ENCODE measurements at regions not wholly inside any gene's neighbourhood (a gene's known extent, or its start where the extent isn't known, plus 50 kb on each side); places are given as distances from the start of the nearest gene placed in this dataset.
"Not testable (repeated sequence)": the region's sequence is repeated elsewhere in the genome, so short reads cannot be mapped to it uniquely, and the experiment has no call there.

GRCh38 chr5:84885485-84886258 is 501.0 kb upstream of the EDIL3 start:
- H3K36me3 ChIP-seq (ENCODE audit: control insufficient read depth, insufficient read depth, low read length), result no peaks in the 10 kb centered on the region
- H3K4me3 ChIP-seq (ENCODE audit: low read depth, low read length), result no peak overlapping the region
- no peak for DNase-seq (ENCODE audit: low read depth)
- no peaks in the 10 kb centered on the region for H3K27me3 ChIP-seq (ENCODE audit: control insufficient read depth, insufficient read depth, low read length)
- TF ChIP-seq CTCF (IDR thresholded peaks at IDR 0.05; ENCODE audit: insufficient read depth, low read length, poor library complexity, severe bottlenecking), result no peak

GRCh38 chr5:84881737-84882136 is 497.1 kb upstream of the EDIL3 start:
- Histone ChIP-seq H3K36me3 (ENCODE audit: control insufficient read depth, insufficient read depth, low read length) (no peaks in the 10 kb centered on the region), H3K4me3 (ENCODE audit: low read depth, low read length) (no peak overlapping the region), H3K27me3 (ENCODE audit: control insufficient read depth, insufficient read depth, low read length) (no peaks in the 10 kb centered on the region)
- TF ChIP-seq CTCF (IDR thresholded peaks at IDR 0.05; ENCODE audit: insufficient read depth, low read length, poor library complexity, severe bottlenecking), result no peak
- no peak for DNase-seq (ENCODE audit: low read depth)

GRCh38 chr5:84874196-84874595 is 489.5 kb upstream of the EDIL3 start:
- DNase-seq (ENCODE audit: low read depth), result no peak
- Histone ChIP-seq H3K36me3 (ENCODE audit: control insufficient read depth, insufficient read depth, low read length) (no peaks in the 10 kb centered on the region), H3K27me3 (ENCODE audit: control insufficient read depth, insufficient read depth, low read length) (no peaks in the 10 kb centered on the region), H3K4me3 (ENCODE audit: low read depth, low read length) (no peak overlapping the region)
- no peak for TF ChIP-seq CTCF (IDR thresholded peaks at IDR 0.05; ENCODE audit: insufficient read depth, low read length, poor library complexity, severe bottlenecking)

GRCh38 chr5:84872768-84873167 is 488.1 kb upstream of the EDIL3 start:
- no peak for TF ChIP-seq CTCF (IDR thresholded peaks at IDR 0.05; ENCODE audit: insufficient read depth, low read length, poor library complexity, severe bottlenecking)
- Histone ChIP-seq H3K4me3 (ENCODE audit: low read depth, low read length) (no peak overlapping the region), H3K27me3 (ENCODE audit: control insufficient read depth, insufficient read depth, low read length) (no peaks in the 10 kb centered on the region), H3K36me3 (ENCODE audit: control insufficient read depth, insufficient read depth, low read length) (no peaks in the 10 kb centered on the region)
- DNase-seq (ENCODE audit: low read depth), result no peak

GRCh38 chr5:84870369-84870768 is 485.7 kb upstream of the EDIL3 start:
- H3K36me3 ChIP-seq (ENCODE audit: control insufficient read depth, insufficient read depth, low read length), result no peaks in the 10 kb centered on the region
- no peaks in the 10 kb centered on the region for H3K27me3 ChIP-seq (ENCODE audit: control insufficient read depth, insufficient read depth, low read length)
- no peak for DNase-seq (ENCODE audit: low read depth)
- TF ChIP-seq CTCF (IDR thresholded peaks at IDR 0.05; ENCODE audit: insufficient read depth, low read length, poor library complexity, severe bottlenecking), result no peak
- no peak overlapping the region for H3K4me3 ChIP-seq (ENCODE audit: low read depth, low read length)

GRCh38 chr5:84869675-84870074 is 485.0 kb upstream of the EDIL3 start:
- TF ChIP-seq CTCF (IDR thresholded peaks at IDR 0.05; ENCODE audit: insufficient read depth, low read length, poor library complexity, severe bottlenecking), result no peak
- H3K36me3 ChIP-seq (ENCODE audit: control insufficient read depth, insufficient read depth, low read length), result no peaks in the 10 kb centered on the region
- no peak overlapping the region for H3K4me3 ChIP-seq (ENCODE audit: low read depth, low read length)
- H3K27me3 ChIP-seq (ENCODE audit: control insufficient read depth, insufficient read depth, low read length), result no peaks in the 10 kb centered on the region
- no peak for DNase-seq (ENCODE audit: low read depth)

- not testable (repeated sequence) for H3K36me3 ChIP-seq (ENCODE audit: control insufficient read depth, insufficient read depth, low read length); H3K4me3 ChIP-seq (ENCODE audit: low read depth, low read length); H3K27me3 ChIP-seq (ENCODE audit: control insufficient read depth, insufficient read depth, low read length); DNase-seq (ENCODE audit: low read depth)
Observed at GRCh38 chr5:84863936-84864335, 479.3 kb upstream of the EDIL3 start.
